HG02678 (cell line): ENCODE measurements at regions not wholly inside any gene's neighbourhood (a gene's known extent, or its start where the extent isn't known, plus 50 kb on each side); places are given as distances from the start of the nearest gene placed in this dataset.
"Not testable (repeated sequence)": the region's sequence is repeated elsewhere in the genome, so short reads cannot be mapped to it uniquely, and the experiment has no call there.

Experiments used
- ATAC-seq: cut with Tn5 transposase; IDR thresholded peaks from one replicate; pipeline ENCODE4 v1.9.1; 2021; ENCODE audit warnings: mild to moderate bottlenecking, moderate library complexity; ENCODE audit not compliant: unreplicated experiment

- no peak for ATAC-seq
Observed at GRCh38 chr4:12028258-12028657, 599.6 kb upstream of the HS3ST1 start.

- no peak for ATAC-seq
Observed at GRCh38 chr4:12022409-12022808, 593.7 kb upstream of the HS3ST1 start.

GRCh38 chr4:12016729-12017128 lies 588.0 kb upstream of the HS3ST1 start:
- no peak for ATAC-seq

- ATAC-seq = no peak
Observed at GRCh38 chr4:12005471-12005870, 576.8 kb upstream of the HS3ST1 start.

GRCh38 chr4:11996581-11996980 lies 567.9 kb upstream of the HS3ST1 start:
- not testable (repeated sequence) for ATAC-seq

GRCh38 chr4:11976726-11977263 lies 548.1 kb upstream of the HS3ST1 start:
- no peak for ATAC-seq

GRCh38 chr4:11973270-11973669 lies 544.6 kb upstream of the HS3ST1 start:
- ATAC-seq = no peak

GRCh38 chr4:11970754-11971153 lies 542.1 kb upstream of the HS3ST1 start:
- ATAC-seq = no peak

GRCh38 chr4:11966782-11967181 lies 538.1 kb upstream of the HS3ST1 start:
- no peak for ATAC-seq

GRCh38 chr4:11954093-11954492 lies 525.4 kb upstream of the HS3ST1 start:
- no peak for ATAC-seq

- no peak for ATAC-seq
Observed at GRCh38 chr4:11949355-11949754, 520.7 kb upstream of the HS3ST1 start.

- ATAC-seq = not testable (repeated sequence)
Observed at GRCh38 chr4:11947629-11948028, 518.9 kb upstream of the HS3ST1 start.

GRCh38 chr4:11937941-11938340 lies 509.2 kb upstream of the HS3ST1 start:
- no peak for ATAC-seq

GRCh38 chr4:11931266-11931820 lies 502.6 kb upstream of the HS3ST1 start:
- ATAC-seq = no peak

GRCh38 chr4:11929080-11929479 lies 500.4 kb upstream of the HS3ST1 start:
- no peak for ATAC-seq

GRCh38 chr4:11919316-11919715 lies 490.6 kb upstream of the HS3ST1 start:
- no peak for ATAC-seq

GRCh38 chr4:11914406-11914805 lies 485.7 kb upstream of the HS3ST1 start:
- no peak for ATAC-seq

- no peak for ATAC-seq
Observed at GRCh38 chr4:11912886-11913285, 484.2 kb upstream of the HS3ST1 start.

- ATAC-seq = no peak
Observed at GRCh38 chr4:11910812-11911211, 482.1 kb upstream of the HS3ST1 start.

- ATAC-seq = no peak
Observed at GRCh38 chr4:11908712-11909111, 480.0 kb upstream of the HS3ST1 start.

- no peak for ATAC-seq
Observed at GRCh38 chr4:11908205-11908604, 479.5 kb upstream of the HS3ST1 start.

- ATAC-seq = no peak
Observed at GRCh38 chr4:11904846-11905739, 476.4 kb upstream of the HS3ST1 start.
